ENCODE measurements at regions not wholly inside any gene's neighbourhood (a gene's known extent, or its start where the extent isn't known, plus 50 kb on each side); places are given as distances from the start of the nearest gene placed in this dataset.

GRCh38 chr2:19462256-19462645 is 103.8 kb upstream of the OSR1 start:
- Histone ChIP-seq H3K9me3 (peaks cover 0 to 3% (median 0%) of the 10 kb centered on the region in 4 donors), H3K27ac (no peak overlapping the region), H3K27me3 (no peaks in the 10 kb centered on the region), H3K4me3 (no peak overlapping the region), H3K36me3 (no peaks in the 10 kb centered on the region), H3K4me1 (no peaks in the 10 kb centered on the region)
- 54 to 60% methylated on average over 2 of the region's 2 CpGs for WGBS, 2 donors
- TF ChIP-seq POLR2A (IDR thresholded peaks at IDR 0.05) (no peak), EP300 (IDR thresholded peaks at IDR 0.05) (no peak)
- TF ChIP-seq, protein P1, sequence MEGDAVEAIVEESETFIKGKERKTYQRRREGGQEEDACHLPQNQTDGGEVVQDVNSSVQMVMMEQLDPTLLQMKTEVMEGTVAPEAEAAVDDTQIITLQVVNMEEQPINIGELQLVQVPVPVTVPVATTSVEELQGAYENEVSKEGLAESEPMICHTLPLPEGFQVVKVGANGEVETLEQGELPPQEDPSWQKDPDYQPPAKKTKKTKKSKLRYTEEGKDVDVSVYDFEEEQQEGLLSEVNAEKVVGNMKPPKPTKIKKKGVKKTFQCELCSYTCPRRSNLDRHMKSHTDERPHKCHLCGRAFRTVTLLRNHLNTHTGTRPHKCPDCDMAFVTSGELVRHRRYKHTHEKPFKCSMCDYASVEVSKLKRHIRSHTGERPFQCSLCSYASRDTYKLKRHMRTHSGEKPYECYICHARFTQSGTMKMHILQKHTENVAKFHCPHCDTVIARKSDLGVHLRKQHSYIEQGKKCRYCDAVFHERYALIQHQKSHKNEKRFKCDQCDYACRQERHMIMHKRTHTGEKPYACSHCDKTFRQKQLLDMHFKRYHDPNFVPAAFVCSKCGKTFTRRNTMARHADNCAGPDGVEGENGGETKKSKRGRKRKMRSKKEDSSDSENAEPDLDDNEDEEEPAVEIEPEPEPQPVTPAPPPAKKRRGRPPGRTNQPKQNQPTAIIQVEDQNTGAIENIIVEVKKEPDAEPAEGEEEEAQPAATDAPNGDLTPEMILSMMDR (IDR thresholded peaks at IDR 0.05): no peak
- no peak for DNase-seq (ENCODE audit: low spot score in 2 of 2)

DNA sequence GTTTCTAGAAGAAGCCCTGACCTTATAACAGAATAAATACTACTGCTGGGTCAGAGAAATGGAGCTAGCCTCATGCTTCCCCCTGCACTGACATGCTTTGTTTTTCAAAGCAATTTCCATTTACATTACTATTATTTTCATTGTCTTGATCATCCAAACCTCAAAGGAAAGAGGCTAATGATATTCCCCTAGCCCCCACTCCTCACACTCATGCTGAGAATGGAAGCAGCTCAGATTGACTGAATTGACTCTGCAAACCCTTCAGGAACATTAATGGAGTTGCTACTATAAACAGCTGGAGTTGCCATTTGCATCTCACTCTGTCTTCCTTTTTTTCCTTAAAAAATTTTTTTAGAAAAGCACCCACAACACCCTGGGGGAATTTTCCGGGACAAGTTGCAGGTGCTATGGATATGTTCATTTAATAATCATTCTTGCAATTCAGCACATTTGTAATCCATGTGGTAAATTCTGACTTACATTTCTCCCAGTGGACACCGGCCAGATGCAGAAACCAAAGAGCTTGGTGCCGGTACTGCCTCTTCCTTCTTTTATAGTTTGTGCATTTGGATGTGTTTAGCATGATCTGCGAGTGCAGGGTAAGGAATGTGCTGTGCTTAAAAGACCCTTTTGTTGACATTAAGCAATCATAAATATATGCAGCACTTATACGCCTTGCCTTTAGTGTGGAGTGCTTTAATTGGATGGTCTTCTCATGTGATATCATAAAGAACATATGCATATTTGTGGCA is 103.3 kb upstream of the OSR1 start:
- 42 to 49% methylated on average over 5 of the region's 5 CpGs for WGBS, 2 donors
- Histone ChIP-seq H3K27ac (no peak overlapping the region), H3K27me3 (no peaks in the 10 kb centered on the region)

GRCh38 chr2:19460761-19461160 is 102.3 kb upstream of the OSR1 start:
- no peaks in the 10 kb centered on the region for H3K27me3 ChIP-seq
- TF ChIP-seq EP300 (IDR thresholded peaks at IDR 0.05) (no peak), POLR2A (IDR thresholded peaks at IDR 0.05) (no peak)
- TF ChIP-seq, protein P1 (IDR thresholded peaks at IDR 0.05): no peak
- 85 to 89% methylated on average over 5 of the region's 5 CpGs for WGBS, 2 donors

More for the DNA sequence above, 103.3 kb upstream of the OSR1 start:
- DNase-seq (ENCODE audit: low spot score in 2 of 2): no peak
- Histone ChIP-seq H3K4me1 (no peaks in the 10 kb centered on the region), H3K9me3 (peaks cover 0 to 3% (median 0%) of the 10 kb centered on the region in 4 donors), H3K4me3 (no peak overlapping the region), H3K36me3 (no peaks in the 10 kb centered on the region)
- TF ChIP-seq POLR2A (IDR thresholded peaks at IDR 0.05): no peak
- TF ChIP-seq, protein P1 (IDR thresholded peaks at IDR 0.05): no peak
- no peak for TF ChIP-seq EP300 (IDR thresholded peaks at IDR 0.05)

GRCh38 chr2:19458427-19459003 is 100.1 kb upstream of the OSR1 start:
- no peak for DNase-seq (ENCODE audit: low spot score in 2 of 2)
- no peaks in the 10 kb centered on the region for H3K4me1 ChIP-seq
- no peak for TF ChIP-seq EP300 (IDR thresholded peaks at IDR 0.05)
- TF ChIP-seq POLR2A (IDR thresholded peaks at IDR 0.05): no peak
- TF ChIP-seq, protein P1 (IDR thresholded peaks at IDR 0.05): no peak
- no peak overlapping the region for H3K4me3 ChIP-seq
- H3K27me3 ChIP-seq: no peaks in the 10 kb centered on the region
- no peaks in the 10 kb centered on the region for H3K36me3 ChIP-seq
- H3K27ac ChIP-seq: no peak overlapping the region
- WGBS, 2 donors: 96 to 100% methylated on average over 1 of the region's 1 CpG
- peaks cover 0 to 16% (median 0%) of the 10 kb centered on the region in 4 donors for H3K9me3 ChIP-seq

More at GRCh38 chr2:19460761-19461160, 102.3 kb upstream of the OSR1 start:
- H3K4me1 ChIP-seq: no peaks in the 10 kb centered on the region
- H3K36me3 ChIP-seq: no peaks in the 10 kb centered on the region
- H3K27ac ChIP-seq: no peak overlapping the region
- H3K9me3 ChIP-seq: peaks cover 0 to 3% (median 0%) of the 10 kb centered on the region in 4 donors
- H3K4me3 ChIP-seq: no peak overlapping the region
- DNase-seq (ENCODE audit: low spot score in 2 of 2): no peak

DNA sequence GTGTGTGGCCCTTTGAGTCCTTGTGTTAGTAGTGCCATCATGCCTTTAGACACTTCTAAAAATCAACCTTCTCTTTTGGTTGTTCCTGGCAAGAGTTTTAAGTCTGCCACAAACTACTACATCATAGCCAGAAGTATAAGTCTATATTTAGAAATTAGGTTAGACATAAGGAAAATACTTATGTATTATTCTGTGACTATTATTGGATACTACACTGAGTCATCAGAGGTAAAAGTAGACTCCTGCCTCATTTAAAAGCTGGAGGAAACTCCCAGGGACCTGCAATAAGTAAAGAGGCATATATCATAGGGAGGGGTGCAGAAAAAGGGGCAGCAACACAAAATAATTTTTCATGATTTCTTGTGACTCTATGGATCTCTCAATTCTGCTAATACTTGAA is 99.4 kb upstream of the OSR1 start:
- Histone ChIP-seq H3K36me3 (no peaks in the 10 kb centered on the region), H3K27me3 (no peaks in the 10 kb centered on the region), H3K4me1 (no peaks in the 10 kb centered on the region), H3K9me3 (peaks cover 0 to 17% (median 0%) of the 10 kb centered on the region in 4 donors), H3K4me3 (no peak overlapping the region), H3K27ac (no peak overlapping the region)
- TF ChIP-seq EP300 (IDR thresholded peaks at IDR 0.05): no peak
- TF ChIP-seq, protein P1 (IDR thresholded peaks at IDR 0.05): no peak
- no peak for TF ChIP-seq POLR2A (IDR thresholded peaks at IDR 0.05)
- no peak for DNase-seq (ENCODE audit: low spot score in 2 of 2)
